KBM-7 (cell line): ENCODE measurements at regions not wholly inside any gene's neighbourhood (a gene's known extent, or its start where the extent isn't known, plus 50 kb on each side); places are given as distances from the start of the nearest gene placed in this dataset.

ENCODE experiments used
- DNase-seq: peaks from one replicate; pipeline ENCODE4 v3.0.0-alpha.2; 2015
- in situ Hi-C: fragments of 300-500 bp; cut with MboI; formaldehyde crosslinking; loops from 2 replicates; pipeline ENCODE4 v1.14.3; 2020; ENCODE audit warnings: low sequenced_read_pairs, low pct_unique_long_range_greater_than_20kb, mixed read lengths

- in situ Hi-C loops: no loop called here
- DNase-seq: no peak
These were observed 441.4 kb downstream of the CNTN6 start for GRCh38 chr3:1534252-1534651.

DNA sequence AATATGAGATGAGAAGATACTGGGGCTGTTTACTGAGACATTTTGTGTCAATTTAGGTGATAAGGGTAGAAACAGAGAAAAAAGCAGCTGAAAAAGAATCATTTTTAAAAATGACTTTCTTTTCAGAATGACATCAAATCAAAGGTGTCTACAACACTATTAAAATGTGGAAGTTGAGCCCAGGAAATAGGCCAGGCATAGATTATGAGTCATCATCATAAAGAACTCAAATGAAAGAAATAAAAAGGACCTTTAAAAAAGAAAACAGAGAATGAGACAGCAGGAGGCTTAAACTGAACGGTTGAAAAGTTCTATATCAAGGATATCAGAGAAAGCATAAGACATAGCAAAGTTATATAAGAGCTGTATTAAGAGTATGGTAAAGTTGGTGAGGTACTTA is 442.5 kb downstream of the CNTN6 start:
- no peak for DNase-seq
- in situ Hi-C loops: no loop called here

GRCh38 chr3:1540686-1541085 is 447.9 kb downstream of the CNTN6 start:
- in situ Hi-C loops: no loop called here
- DNase-seq: no peak

- DNase-seq: no peak
- in situ Hi-C loops: no loop called here
These were observed 458.9 kb downstream of the CNTN6 start for GRCh38 chr3:1551741-1552140.

GRCh38 chr3:1552831-1553230 is 460.0 kb downstream of the CNTN6 start:
- no peak for DNase-seq
- in situ Hi-C loops: no loop called here

DNA sequence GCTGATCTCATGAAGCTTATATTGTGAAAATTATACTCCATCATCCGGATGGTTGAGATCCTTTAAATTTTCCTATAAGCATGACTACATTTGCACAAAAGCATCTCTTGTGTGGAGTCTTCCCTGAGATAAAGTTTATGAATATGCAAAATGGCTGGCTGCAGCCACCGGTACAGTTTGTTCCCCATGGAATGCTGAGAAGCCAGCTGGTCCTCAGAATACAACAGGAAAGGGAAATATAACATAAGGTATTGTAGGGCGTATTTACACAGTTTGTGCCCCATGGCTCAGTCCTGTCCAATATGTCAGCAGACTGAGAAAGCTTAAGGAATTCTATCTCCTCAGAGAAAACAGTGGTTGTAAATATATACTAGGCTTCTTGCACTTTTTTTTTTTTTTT is 468.6 kb downstream of the CNTN6 start:
- DNase-seq: no peak
- in situ Hi-C loops: no loop called here

- in situ Hi-C loops: no loop called here
- no peak for DNase-seq
These were observed 478.9 kb downstream of the CNTN6 start for GRCh38 chr3:1571736-1572135.

DNA sequence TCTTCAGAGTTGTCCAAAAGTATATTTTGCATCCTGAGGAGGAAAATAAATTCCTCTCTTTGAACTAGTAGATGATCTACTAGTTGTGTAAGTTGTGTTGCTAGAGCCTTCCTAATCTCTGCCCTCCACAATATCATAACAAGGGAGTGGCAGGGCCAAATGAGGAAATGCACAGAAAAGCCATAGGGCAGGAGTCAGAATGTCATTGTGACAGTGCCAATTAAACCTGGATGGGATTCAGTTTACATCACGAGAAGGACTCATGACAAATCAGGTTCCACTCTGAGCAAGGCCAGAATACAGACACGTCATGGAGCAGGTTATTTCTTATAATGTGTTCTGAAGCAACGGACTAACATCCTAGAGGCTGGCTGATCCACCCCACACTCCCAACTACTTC is 483.2 kb downstream of the CNTN6 start:
- in situ Hi-C loops: no loop called here

DNA sequence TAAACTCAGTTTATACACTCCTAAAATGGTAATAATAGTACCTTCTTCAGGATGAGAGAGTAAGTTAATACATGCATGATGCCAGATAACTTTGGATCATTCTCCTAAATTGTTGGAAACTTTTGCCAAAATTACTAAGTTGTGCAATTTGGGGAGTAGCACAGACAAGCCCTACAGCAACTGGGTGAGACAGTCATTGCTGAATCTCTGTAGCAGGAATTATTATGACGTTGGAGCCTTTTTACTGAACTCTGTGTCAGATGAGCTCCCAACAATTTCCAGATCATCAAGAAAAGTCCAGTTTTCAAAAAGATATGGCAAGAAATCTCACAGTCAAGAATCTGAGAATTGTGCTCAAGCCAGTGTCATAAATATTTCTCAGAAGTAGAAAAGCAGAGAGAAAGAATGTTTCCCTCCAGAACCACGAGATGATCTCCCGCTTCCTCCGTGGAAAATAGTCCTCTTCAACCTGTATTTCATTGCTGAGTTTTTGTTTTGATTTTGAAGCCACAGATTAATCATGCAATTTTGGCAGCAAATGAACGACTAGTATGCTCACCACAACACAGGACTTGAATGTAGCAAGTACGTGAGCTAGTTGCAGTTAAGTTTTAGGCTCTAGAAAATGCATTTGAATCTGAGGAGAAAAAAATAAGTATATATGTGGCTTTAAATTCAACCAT is 485.4 kb downstream of the CNTN6 start:
- in situ Hi-C loops: no loop called here
- DNase-seq: no peak

More for the DNA sequence above, 483.2 kb downstream of the CNTN6 start:
- no peak for DNase-seq

DNA sequence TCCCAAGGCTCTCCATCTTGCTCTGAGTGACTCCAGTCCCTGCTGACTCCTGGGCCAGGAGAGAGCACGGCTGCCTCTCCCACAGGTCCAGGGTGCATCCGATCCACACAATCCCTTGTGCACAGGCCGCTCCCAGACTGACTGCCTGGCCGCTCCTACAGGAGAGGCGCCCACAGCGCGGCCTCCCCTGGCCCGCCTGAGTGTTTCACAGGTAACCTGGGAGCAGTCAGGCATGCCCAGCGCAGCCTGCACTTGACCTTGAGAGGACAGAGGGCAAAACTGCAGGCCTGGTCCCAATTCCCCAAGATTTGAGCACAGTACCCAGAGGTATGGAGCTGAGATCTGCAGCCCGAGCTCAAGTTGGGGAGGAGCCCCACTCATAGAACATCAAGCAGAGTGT is 490.2 kb downstream of the CNTN6 start:
- in situ Hi-C loops: no loop called here

DNA sequence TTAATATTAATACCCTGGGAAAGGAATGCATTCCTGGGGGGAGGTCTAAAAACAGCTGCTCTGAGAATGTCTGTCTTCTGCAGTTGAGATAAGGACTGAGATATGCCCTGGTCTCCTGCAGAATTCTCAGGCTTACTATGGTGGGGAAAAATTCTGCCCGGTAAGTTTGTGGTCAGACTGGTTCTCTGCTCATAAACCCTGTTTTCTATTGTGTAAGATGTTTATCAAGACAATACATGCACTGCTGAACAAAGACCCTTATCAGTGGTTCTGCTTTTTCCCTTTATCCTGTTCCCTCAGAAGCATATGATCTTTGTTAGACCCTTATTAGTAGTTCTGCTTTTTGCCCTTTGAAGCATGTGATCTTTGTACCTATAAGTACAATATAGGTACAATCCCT is 494.6 kb downstream of the CNTN6 start:
- peak; percentile 65 for DNase-seq
- in situ Hi-C loops: no loop called here

More for the DNA sequence above, 490.2 kb downstream of the CNTN6 start:
- no peak for DNase-seq

DNA sequence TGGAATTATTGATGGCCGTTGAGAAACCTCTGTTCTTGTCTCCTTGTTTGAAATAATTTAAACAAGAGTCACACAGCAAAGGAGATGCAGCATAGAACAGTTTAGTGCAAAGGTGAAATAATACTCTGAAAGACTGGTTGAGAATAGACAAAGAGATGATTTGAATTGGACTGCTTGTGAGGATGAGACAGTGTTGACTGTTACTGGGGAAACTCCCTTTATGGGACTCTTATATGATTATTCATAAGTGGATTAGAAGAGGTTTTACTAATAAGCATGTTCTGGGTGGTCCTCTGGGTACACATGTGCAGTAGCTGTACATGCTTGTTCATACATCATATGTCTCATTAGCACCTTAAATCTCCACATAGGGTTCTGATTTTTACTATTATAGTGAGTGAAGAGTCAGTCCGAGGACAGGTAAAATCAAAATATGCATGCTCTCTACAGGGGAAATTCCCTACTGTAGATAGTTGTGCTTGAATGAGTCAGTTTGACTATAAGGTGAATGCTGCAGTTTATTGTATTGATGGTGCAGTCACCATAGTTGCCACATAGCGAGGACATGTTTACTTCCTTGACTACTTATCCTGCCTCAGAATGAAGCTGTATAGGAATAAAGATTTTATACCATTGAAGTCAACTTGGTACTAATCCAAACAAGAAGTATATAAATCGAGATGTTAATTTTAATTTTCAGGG is 498.7 kb downstream of the CNTN6 start:
- no peak for DNase-seq
- in situ Hi-C loops: no loop called here

DNA sequence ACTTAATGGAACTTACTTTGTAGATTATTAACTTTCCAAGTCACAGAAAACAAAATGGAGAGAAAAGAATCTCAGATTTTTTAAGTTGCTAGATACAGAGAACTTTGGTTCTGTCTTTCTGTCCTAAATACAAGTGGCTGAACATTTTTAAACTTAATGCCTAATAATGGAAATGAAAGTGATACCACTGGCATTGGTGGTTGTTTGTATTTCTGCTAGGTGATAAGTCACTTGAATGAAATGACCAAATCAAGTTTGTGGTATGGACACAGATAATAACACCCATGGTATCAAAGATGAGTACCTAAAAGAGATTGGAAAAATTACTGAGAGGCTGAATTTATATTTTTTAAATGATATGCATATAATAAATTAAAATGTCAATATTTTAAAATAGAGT is 502.1 kb downstream of the CNTN6 start:
- in situ Hi-C loops: no loop called here
- no peak for DNase-seq

- in situ Hi-C loops: no loop called here
- no peak for DNase-seq
These were observed 498.5 kb upstream of the CNTN4 start for GRCh38 chr3:1600206-1600605.

GRCh38 chr3:1600700-1601418 is 497.8 kb upstream of the CNTN4 start:
- in situ Hi-C loops: no loop called here
- no peak for DNase-seq

DNA sequence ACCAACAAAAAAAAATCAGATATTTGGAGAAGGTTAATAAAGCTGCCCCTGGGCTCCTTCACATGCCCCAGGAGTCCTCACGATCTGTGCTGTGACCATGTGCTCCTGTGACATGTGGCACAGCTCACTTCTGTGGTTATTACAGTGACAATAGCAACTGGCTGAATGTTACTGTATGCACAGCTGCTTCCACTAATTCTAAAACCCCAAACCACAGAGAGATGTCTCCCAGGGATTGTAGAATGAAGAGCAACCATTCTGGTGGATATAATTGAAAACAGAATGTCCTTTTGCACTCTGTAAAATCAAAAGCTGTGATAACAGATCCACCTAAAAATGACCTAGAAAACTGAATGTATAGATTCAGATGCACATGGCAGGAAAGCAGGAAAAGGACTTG is 489.2 kb upstream of the CNTN4 start:
- in situ Hi-C loops: no loop called here

GRCh38 chr3:1611824-1612223 is 486.8 kb upstream of the CNTN4 start:
- DNase-seq: no peak

More for the DNA sequence above, 489.2 kb upstream of the CNTN4 start:
- DNase-seq: no peak

DNA sequence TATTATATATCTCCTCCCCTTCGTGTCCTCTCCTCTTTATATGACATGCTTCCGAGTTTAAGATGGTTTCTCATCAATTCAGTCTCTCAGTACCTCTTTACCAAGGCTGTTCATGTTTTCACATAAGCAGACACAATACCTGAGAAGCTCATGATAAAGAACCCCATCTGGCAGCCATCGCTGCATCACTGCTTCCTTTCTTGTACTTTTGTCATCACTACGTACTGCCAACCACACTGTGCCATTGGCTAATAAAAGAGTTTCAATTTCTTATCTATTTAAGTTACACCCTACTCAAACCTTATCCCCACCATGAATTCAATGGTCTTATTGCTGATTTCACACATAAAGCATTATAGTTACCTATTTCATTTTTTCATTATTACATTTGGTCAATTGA is 484.7 kb upstream of the CNTN4 start:
- in situ Hi-C loops: no loop called here
- DNase-seq: no peak

More at GRCh38 chr3:1611824-1612223, 486.8 kb upstream of the CNTN4 start:
- in situ Hi-C loops: no loop called here

- in situ Hi-C loops: no loop called here
- DNase-seq: no peak
These were observed 481.9 kb upstream of the CNTN4 start for GRCh38 chr3:1616744-1617143.

- in situ Hi-C loops: no loop called here
- no peak for DNase-seq
These were observed 474.8 kb upstream of the CNTN4 start for GRCh38 chr3:1623896-1624295.
